ENCODE measurements at regions not wholly inside any gene's neighbourhood (a gene's known extent, or its start where the extent isn't known, plus 50 kb on each side); places are given as distances from the start of the nearest gene placed in this dataset.

DNA sequence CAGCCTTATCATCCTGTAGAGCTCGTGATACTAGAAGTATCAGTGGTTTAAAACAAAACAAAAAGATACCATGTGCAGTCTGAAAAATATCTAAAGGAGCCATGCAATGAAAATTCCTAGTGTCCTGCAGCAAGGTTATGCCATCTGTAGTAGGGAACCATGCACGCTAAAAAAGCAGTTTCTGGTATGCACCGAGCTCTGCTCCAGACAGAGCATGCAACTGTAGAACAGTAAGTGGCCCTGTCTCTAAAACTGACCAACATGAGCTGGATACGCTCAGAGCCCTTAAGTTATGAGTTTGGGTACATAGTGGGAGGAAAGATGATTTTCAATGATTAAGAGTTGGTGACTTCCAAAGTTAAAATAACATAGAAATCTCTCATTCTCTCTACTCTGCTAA lies 159.3 kb upstream of the ADAMTS5 start:
- no peak for DNase-seq

DNA sequence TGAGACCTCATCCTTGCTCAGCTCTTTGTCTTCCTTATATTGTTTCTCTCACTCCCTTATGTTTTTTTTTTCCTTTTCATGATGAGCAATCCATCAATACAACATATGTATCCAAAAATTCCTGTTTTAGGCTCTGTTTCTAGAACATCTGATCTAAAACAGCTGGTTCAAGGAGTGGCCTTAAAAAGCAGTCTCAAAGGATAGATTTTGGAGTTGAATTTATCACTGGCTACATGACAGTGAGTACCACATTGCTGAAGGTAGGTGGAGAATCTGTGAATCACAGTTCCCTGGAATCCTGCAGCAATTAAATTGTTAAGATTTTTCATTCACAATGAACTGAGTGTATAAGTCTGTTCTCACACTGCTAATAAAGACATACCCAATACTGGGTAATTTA lies 155.8 kb upstream of the ADAMTS5 start:
- no peak for DNase-seq

DNA sequence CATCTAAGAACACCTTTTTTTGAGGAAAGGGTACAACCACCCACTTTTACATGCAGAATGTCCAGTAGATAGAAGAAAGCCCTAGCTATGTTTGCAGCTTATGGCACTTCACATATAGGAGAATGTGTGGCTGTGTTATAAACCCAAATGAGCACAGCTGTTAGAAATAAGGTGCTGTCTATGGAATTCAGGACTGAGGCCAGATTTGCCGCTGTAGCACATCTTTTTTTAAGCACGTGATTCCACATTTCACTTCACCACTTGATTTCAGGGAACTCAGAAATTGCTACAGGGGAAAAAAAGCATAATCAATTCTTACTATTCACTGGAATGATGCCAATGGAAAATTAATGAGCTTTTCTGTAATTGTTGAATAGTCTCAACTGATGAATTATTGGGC lies 147.2 kb upstream of the ADAMTS5 start:
- peak in 1 of 2 experiments; percentile 46 for DNase-seq

DNA sequence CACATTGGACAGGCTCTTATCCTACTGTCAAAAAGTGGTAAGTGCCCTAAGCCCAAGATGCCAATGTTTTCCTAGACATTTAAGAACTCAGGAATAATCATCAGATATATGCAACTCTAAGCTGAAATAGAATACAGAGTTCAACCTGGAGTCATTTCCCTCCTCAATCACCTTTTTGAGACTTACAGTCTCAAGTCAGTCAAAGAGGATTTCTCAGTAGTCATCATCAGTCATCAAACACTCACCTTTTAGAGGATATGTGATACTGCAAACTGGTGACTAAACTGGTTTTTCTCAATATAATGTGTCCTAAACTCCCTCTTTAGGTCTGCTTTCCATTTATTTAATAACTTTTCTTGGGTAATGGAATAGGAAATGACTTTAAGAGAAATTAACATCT lies 145.3 kb upstream of the ADAMTS5 start:
- DNase-seq, result no peak

DNA sequence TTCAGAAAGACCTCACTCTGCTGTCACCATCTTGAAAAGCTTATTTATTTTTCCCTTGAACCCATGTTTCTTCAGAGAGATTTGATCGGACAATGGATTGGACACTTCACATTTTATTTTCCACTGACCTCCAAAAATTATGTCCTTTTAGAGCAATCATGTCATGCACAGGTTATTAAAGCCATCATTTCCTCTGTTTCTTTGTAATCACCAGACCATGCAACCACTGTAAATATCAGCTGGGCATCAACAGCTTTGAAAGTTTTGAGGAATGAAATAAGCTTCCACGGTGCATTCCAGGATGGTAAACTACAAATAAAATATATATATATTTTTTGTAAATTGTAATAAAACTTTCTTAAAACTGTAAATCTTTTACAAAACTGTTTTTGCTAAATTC lies 144.1 kb upstream of the ADAMTS5 start:
- DNase-seq, result no peak

DNA sequence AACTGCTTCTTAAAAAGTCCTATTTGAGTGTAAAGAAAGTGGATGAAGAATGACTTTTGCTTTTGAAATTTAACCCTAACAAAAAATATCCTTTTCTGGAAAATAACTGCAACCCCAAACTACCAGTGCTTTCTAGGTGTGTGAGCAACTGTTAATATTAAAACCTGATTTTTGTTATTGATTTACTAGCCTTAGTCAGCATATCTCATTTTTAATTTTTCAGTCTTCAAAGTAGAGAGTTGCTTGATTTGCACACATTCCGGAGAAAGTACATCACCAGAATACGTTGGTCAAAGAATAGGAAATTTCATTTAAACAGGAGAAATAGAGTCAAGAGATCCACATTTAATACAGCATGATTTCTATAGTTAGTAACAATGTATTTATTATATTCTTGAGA lies 141.8 kb upstream of the ADAMTS5 start:
- no peak for DNase-seq

DNA sequence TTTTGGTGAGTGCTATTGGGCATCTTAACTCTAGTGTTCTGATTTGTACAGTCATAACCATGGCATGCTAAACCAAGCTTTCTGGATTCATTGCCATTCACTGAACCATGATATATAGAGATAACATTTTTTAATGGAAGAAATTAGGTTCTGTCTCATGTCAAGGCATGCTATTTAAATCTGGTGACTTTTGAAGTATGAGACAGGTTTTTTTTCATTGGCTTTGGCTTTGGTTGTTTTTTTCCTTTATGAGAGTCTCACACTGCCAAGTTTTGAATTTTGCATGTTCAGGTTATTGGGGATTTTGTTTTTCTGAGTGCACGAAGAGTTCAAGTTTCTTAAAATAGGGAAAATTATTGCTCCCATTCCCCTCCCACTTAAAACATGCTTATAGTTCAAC lies 141.3 kb upstream of the ADAMTS5 start:
- no peak for DNase-seq

DNA sequence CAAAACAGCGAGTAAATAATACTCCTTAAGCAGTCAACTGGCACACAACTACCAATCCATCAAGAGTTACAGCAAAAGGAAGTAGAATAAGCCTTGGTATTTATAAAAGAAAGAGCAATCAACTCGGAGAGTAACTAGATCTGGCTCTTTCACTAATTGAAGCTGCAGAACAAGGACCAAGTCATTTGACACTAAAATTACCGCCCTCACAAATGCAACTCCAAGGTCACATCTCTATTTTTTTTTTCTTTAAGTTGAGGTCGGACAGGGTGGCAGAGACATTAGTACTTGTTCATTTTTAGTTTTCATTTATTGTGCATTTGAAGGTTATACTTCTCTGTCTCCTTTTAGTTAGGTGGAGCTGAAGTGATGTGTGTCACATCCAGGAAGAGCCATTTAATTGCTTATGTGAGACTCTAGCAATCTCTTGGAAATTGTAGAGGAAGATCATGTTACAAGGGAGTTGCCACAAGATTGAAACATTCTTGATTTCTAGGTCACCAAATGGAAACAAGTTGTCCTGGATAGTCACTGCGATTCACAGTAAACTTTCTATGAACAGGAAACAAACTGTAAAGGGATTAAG lies 138.1 kb upstream of the ADAMTS5 start:
- DNase-seq, result no peak

DNA sequence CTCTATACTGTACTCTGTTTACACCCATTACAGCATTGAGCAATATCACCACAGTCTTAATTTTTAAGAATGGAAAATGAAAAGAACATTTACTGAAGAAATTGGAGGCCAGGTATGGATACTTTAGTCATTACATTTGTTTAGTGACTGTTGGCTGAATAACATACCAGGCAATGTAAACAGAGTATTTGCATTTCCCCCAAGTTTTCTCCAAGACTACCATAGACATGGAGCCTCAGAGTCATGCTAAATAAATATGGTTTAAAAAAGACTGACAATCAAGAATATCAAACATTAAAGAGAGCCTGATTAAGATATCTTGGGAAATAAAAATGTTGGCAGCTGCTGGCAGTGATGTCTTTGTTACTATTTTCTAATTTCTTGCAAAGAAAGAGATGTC lies 136.9 kb upstream of the ADAMTS5 start:
- DNase-seq, result no peak

DNA sequence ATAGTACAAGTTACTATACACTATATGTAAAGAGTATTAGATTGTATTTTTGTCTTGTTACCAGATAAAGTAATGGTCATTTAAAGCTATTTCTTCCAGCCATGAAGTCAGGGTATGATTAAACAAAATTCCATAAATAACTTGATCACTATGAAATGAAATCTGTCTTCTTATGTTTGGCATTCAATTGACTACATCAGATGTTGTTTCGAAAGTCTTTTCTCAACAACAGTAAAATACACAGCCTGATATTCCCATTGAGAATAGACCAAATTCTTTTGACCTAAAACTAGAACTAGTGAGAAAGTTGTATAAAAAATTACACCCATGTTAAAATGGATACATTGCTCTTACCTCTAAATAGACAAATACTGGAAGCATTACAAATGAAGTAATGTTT lies 134.6 kb upstream of the ADAMTS5 start:
- DNase-seq, result no peak

DNA sequence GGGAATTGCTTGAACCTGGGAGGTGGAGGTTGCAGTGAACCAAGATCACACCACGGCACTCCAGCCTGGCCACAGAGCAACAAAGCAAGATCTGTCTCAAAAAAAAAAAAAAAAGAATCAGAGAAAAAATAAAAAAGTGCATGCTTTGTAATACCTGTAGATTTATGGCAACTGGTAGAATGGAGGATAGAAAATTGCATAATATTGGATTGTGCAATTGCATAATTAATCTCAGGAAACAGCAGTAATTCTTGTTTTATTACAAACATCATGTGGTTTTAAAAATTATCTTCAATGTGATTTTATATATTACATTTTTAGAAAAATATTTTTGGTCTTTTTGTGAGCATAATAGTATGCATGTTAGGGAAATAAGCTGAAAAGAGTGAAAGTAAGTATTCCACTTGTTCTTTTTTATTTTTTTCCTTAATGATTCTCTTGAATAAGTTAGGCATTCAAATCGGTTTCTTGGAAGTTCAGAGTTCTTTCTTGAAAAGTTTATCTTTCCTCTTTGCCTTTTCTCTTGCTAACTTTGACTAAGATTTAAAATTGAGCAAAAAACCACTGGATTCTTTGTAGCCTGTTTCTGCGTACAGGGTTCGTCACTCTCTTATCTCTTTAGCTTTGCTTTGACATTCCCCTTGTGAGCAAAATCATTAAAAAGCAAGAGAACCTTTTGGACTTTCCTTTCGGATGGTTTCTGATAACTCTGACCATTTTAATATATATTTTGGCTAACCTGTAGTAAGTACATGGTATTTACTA lies 127.5 kb upstream of the ADAMTS5 start:
- DNase-seq, result no peak

DNA sequence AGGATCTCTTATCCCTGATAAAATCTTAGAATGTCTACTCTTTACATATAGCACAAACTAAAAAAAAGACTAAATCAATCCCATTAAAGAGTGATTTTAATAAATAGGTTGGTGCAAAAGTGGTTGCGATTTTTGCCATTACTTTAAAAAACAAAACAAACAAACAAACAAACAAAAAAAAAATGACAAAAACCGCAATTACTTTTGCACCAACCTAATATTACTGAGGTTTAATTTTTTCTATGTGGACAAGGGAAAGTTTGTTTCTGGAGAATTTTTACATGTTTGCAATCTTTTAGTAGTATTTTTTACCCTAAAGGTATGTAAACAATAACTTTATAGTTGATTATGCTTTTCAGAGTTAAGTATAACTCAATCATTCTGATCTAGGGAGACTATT lies 119.7 kb upstream of the ADAMTS5 start:
- DNase-seq, result no peak

DNA sequence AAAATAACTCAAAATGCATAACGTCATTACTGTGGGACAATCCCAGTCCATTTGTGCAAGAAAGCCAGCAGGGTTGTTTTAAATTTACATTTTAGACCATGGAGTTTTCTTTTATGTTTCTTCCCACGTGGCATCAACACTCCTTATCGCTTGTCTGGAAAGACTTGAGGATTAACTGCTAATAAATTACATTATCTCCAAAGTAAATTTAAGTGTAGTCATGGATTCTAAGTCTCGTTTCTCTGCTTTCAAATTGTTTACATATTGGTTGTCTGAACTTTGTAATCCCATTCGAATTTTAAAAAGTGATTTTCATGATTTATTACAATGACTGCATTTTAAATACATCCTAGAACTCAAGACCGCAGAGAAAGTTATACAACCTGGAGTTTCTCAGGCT lies 119.3 kb upstream of the ADAMTS5 start:
- no peak for DNase-seq

DNA sequence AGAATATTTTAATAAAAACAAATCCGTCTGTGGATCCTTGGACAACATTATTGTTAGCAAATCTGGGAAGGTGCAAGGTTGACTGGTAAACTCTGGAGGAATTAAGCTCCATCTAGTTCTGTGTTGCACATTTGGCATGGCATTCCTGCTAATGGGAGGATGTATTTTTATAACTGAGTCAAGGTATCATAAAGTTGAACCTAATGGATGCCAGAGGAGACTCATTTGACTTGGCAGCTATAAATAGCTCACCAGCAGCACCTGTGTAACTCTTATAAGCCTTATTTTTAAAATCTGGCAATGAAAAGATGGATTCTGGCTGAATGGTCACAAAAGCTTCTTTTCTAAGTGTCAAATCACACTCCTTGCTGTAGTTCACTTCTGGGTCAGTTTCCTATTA lies 118.5 kb upstream of the ADAMTS5 start:
- no peak for DNase-seq

DNA sequence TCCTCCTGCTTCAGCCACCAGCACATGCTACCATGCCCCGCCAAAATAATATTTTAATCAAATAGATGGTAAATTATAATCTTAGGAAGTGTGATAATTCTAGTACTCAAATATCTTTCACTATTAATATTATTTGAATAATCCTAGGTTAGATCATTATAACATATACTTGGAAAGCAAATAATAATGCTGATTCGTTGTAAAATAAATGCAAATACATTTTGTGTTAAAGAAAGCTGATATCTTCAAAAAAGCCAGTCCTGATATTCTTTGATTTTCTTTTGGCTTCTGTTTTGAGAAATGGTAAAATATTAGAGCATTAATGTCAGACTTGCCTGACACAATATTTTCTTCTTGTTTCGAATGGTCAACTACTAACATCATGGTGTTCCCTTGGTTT lies 116.3 kb upstream of the ADAMTS5 start:
- no peak for DNase-seq

DNA sequence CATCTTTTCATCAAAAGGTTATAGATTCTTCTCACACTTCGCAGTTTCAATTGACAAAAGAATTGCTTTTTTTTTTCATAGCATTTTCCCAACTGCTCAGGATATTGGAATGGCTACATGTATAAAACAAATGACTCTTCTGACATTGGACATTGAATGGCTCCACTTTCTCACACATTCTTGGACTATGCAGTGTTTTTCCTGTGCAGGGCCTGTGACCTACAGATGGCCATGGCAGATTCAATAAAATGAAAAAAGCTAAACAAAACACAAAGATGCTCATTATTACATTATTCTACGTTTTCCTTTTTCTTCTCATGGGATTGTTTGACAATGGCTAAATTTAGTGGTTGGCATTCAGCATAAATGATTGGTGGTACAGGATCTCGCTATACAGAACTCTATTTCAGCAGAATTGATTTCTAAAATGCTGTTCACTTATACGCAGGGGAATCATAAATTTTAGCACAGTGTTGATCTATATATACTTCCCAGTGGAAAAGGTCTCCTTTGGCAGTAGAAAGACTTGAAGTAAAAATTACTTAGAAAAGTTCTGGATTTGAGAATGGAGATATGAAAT lies 115.6 kb upstream of the ADAMTS5 start:
- no peak for DNase-seq

DNA sequence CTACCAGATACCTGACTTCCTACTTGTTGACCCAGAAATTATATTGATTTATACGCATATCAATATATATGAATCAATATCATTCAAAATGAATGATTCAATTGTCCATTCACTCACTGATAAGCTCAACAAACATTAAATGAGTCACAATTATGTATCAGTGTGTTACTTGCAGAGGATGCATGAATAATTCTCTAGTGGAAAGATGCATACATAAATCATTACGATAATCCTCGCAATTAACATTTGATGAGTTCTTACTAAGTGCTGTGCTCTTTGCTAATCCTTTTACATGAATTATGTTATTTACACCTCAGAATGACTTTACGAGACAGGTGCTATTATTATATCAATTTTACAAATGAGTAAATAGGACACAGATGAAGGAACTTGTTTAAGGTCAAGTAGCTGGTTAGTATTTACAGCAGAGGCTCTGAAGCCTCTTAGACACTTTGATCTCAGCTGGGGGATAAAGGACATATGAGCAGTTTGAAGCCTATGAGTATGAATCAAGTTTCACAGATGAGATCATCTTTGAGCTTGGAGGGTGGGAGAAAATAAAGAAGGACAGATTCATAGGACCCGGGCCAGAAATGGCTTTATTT lies 112.8 kb upstream of the ADAMTS5 start:
- DNase-seq, result peak; percentile 75 to 93

DNA sequence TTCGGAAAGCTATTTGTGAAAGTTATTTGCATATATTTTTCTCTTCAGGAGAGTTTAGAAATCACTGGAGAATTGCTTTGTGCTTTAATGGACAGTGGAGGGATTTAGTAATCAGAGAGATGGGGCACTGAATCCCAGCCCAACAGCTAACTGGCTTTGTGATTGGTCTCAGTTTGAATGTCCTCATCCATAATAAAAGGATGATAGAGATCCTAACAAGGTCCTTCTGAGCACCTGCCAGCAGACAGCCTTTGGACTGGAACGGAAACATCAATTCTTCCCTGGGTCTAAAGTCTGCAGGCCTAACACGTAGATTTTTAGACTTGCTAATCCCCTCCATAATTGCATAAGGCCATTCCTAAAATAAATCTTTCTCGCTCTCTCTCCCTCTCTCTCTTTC lies 112.0 kb upstream of the ADAMTS5 start:
- peak in 1 of 2 experiments; percentile 38 for DNase-seq

DNA sequence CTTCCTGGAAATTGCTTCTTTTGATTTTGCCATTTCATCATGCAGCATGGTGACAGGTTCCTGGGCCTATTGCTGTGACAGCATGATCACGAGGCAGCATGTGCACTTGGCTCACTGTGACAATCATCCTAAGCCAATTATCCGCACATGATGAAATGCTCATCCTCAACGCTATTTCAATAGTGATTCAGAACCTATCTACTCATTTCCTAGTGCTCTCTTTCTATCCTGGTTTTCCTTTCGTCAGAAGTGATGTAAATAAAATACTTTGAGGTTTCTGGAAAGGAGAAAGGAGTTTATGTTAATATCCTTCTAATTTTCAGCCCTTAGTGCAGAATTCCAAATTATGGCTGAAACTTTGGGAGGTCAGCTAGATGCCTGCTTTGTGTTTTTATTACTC lies 110.6 kb upstream of the ADAMTS5 start:
- peak in 1 of 2 experiments; percentile 14 for DNase-seq

DNA sequence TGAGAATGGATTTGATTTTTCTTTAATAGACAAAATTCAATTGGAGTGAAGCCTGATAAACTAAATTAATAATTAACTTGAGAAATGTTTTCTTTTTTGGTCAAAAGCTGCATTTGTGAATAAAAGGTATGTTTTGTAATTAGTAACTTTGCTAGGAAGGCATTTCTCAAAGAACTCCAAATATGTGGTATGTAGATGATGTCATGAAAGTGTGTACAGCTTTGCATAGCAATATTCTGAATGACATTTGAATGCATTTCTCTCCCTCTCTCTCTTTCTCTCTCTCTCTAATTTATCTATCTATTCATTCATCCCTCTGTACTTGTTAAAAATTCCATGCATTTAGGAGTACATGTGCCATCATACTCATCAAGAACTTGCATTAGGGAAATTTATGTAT lies 109.1 kb upstream of the ADAMTS5 start:
- no peak for DNase-seq

DNA sequence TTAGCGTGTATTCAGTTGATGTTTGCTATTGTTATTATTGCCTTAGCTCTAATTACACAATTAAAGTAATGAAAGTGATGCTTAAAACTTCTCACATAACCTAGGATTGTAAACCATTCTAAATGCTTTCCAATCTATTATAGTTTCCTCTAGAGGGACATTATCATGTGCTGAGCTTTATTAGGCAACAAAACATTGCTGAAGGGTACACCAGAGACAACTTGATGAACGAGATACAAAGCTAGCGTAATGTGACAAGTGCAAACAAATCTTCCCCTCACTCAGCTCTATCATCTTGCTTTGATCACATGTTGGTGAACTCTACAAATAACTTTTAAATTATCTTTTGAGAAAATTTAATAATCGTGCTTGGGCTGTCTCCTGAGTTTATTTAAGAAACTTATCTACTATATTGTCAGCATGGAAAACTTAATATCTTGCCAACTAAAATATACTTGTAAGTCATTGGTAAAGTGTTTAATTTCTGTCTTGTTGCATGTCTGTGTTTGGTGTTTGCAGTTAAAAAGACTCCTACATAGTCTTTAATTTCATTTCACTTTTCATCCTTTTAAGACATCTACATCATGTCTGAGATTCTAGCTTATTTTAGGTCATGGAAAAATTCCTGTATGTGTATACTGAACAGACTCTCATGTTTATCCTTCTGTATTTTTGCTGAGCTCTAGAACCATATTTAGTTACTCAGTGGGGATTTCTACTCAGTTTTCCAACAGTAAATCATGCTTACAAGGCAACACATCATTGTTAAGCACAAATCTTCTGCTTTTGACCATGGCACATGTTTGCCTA lies 104.2 kb upstream of the ADAMTS5 start:
- no peak for DNase-seq

DNA sequence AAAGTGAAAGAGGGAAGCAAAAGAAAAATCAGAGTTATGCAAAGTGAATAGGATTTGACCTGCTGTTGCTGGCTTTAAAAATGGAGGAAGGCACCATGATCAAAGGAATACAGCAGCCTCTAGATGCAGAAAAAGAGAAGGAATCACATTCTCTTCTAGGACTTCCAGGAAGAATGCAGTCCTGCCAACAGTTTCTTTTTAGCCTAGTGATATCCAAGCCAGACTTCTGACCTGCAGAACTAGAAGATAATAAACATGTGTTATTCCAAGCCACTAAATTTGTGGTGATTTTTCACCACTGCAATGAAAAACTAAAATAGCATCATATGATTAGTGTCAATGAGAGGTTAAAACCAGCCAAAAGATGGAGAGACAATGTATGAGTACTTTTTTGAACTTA lies 101.9 kb upstream of the ADAMTS5 start:
- no peak for DNase-seq

DNA sequence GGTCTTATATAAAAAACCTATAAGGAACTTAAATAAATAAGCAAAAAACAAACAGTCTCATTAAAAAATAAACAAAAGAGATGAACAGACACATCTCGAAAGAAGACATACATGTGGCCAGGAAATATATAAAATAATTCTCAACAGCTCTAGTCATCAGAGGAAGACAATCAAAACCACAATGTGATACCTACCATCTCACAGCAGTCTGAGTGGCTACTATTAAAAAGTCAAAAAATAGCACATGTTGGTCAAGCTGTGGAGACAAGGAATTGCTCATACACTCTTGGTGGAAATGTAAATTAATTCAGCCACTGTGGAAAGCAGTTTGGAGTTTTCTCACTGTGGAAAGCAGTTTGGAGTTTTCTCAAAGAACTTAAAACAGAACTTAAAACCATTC lies 100.3 kb upstream of the ADAMTS5 start:
- DNase-seq, result no peak

All from NCI-H524 (cell line).